GM19395 (cell line): ENCODE measurements at regions not wholly inside any gene's neighbourhood (a gene's known extent, or its start where the extent isn't known, plus 50 kb on each side); places are given as distances from the start of the nearest gene placed in this dataset.
A peak's percentile ranks its signal among the peaks of the same experiment; 100 is the strongest.
"Not testable (repeated sequence)": the region's sequence is repeated elsewhere in the genome, so short reads cannot be mapped to it uniquely, and the experiment has no call there.

Experiments
- ATAC-seq: cut with Tn5 transposase; IDR thresholded peaks from one replicate; pipeline ENCODE4 v1.9.1; 2021; ENCODE audit warnings: mild to moderate bottlenecking, moderate library complexity; ENCODE audit not compliant: unreplicated experiment

DNA sequence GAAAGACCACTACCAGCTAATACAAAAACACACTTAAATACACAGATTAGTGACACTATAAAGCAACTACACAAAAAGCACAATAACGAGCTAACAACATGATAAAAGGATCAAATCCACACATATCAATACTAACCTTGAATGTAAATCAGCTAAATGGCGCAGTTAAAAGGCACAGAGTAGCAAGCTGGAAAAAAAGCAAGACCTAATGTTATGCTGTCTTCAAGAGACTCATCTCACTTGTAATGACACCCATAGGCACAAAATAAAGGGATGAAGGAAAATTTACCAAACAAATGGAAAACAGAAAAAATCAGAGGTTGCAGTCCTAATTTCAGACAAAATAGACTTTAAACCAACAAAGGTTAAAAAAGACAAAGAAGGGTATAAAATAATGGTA lies 86.3 kb downstream of the NUS1 start:
- no peak for ATAC-seq

DNA sequence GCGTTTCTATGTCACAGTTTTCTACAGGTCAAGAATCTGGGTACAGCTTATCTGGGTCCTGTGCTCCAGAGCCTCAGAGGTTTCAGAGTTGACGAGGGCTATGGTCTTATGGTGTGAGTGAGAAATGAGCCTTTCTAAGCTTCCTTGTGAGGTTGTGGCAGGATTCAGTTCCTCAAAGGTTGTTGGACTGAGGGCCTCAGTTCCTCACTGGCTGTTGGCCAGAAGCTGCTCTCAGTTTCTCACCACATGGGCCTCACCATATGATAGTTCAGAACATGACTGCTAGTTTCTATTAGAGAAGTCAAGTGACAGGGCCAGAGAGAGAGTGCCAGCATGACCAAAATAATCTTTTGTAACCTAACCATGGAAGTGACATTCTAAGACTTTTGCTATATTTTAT lies 96.1 kb downstream of the NUS1 start:
- peak; percentile 98 for ATAC-seq

DNA sequence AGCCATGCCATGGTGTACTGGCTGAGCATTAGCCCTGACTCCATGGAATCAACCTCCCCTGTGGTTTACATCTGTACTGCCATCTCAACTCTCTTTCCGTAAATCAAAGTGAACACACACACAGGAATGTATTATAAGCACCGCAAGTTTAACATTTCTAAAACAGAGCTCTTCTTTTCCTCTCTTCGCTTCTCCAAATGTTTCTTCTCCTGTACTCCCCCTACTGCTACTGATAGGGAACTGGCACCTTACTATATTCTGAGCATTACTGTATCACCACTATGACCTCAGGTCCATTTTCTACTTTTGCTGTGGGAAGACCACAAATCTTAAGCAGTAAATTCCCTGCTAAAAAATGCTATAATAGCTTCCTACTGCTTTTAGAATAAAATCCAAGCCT lies 101.2 kb downstream of the NUS1 start:
- ATAC-seq = peak; percentile 41

DNA sequence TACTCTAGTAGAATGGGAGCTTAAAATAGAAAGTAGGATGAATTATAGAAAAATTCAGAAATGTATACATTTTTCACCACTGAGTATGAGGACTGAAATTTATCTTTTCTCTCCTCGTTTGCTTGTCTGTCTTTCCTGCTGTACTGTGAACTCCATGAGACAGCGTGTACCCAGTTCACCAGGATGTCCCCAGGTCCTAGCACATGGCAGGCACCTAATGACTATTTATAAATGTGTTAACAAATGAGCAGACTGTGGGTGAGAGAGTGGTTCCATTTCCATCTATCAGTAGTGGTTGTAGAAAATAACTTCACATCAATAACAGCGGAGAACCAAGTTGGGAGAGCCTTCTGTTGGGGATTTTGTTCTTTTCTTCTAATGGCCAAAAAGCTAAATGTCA lies 106.3 kb downstream of the NUS1 start:
- no peak for ATAC-seq

DNA sequence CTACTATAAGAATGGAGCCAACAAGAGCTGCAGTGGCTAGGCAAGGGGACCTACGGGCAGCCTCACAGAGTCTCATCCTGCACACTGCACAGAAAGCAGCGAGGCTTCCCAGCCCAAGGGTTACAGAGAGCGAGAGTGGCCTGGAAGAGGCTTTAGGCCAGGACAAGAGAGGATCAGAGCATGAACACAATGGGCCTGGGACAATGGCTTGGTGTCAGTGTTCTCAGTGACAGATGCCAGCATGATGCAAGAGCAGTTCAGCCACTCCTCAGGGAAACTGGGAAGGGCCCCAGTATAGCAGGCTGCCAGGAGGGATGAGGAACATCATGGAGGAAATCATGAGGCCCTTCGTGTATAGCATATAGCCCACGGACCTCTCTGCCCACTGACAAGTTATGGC lies 108.0 kb downstream of the NUS1 start:
- ATAC-seq = no peak

DNA sequence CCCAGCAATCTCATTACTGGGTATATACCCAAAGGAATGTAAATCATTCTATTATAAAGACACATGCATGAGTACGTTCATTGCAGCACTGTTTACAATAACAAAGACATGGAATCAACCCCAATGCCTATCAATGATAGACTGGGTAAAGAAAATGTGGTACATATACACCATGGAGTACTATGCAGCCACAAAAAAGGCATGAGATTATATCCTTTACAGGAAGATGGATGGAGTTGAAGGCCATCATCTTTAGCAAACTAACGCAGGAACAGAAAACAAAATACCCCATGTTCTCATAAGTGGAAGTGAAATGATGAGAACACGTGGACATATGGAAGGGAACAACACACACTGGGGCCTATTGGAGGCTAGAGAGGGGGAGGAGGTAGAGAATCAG lies 115.7 kb downstream of the NUS1 start:
- ATAC-seq = no peak

DNA sequence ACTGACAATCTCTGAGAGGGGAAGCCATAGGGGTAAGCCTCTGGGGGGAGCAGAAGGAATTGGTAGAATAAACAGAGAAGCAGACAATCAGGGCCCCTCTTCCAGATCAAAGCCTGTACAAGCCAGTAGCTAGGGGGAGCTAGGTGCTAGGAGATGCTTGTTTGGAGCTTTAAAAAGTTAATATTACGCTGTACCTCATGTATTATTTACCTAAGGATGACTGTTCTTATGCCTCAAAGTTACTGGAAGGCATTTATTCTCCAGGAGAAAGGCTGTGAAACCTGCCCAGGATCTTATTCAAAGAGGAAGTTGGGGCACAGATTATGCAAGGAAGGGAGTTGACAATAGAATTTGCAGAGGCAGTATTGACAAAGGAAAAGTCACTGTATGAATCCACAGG lies 111.8 kb upstream of the SLC35F1 start:
- no peak for ATAC-seq

DNA sequence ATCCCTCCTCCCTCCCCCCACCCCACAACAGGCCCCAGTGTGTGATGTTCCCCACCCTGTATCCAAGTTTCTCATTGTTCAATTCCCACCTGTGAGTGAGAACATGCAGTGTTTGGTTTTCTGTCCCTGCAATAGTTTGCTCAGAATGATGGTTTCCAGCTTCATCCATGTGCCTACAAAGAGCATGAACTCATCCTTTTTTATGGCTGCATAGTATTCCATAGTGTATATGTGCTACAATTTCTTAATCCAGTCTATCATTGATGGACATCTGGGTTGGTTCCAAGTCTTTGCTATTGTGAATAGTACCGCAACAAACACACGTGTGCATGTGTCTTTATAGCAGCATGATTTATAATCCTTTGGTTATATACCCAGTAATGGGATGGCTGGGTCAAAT lies 108.2 kb upstream of the SLC35F1 start:
- not testable (repeated sequence) for ATAC-seq

DNA sequence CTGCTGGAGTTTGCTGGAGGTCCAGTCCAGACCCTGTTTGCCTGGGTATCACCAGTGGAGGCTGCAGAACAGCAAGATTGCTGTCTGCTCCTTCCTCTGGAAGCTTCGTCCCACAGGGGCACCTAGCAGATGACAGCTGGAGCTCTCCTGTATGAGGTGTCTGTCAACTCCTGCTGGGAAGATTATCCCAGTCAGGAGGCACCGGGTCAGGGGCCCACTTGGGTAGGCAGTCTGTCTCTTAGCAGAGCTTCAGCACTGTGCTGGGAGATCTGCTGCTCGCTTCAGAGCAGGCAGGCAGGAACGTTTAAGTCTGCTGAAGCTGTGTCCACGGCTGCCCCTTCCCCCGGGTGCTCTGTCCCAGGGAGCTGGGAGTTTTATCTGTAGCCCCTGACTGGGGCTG lies 96.8 kb upstream of the SLC35F1 start:
- ATAC-seq = no peak

DNA sequence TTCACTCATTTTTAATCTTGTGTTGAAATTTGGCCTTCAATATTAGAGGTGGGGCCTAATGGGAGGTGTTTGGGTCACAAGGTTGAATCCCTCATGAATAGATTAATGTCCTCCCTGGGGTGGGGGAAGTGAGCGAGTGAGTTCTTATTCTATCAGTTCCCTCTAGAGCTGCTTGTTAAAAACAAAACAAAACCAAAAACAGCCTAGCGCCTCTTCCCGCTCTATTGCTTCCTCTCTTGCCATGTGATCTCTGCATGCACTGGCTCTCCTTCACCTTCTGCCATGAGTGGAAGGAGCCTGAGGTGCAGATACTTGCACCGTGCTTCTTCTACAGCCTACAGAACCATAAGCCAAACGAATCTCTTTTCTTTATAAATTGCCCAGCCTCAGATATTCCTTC lies 89.6 kb upstream of the SLC35F1 start:
- no peak for ATAC-seq

DNA sequence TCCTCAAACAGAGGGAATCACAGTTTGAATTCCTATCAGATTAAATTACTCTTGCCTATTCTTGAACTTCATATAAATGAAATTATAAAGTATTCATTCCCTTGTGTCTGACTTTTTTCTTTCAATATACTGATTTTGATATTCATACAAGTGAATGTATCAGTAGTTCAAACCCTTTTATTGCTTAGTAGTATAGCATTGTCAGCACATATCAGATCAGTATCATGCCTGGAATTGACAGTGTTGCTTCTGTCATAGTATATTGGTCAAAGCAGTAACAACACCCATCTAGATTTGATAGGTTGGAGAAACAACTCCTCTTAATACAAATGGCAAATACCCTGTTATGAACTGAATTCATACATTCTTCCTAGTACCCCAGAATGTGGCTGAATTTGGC lies 89.1 kb upstream of the SLC35F1 start:
- ATAC-seq = no peak

DNA sequence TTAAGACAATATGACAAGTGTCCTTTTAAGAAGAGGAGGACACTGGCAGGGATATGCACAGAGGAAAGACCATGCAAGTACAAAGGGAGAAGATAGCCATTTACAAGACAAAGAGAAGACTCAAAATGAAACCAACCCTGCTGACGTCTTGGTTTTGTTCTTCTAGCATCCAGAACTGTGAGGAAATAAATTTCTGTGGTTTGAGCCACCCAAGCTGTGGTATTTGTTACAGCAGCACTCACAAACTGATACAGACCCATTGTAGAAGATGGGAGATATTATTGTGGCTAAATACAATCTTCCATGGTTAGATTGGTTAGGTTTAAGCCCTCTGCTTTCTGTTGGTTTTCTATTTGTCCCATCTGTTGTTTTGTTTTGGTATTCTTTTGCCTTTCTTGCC lies 88.6 kb upstream of the SLC35F1 start:
- ATAC-seq = no peak

DNA sequence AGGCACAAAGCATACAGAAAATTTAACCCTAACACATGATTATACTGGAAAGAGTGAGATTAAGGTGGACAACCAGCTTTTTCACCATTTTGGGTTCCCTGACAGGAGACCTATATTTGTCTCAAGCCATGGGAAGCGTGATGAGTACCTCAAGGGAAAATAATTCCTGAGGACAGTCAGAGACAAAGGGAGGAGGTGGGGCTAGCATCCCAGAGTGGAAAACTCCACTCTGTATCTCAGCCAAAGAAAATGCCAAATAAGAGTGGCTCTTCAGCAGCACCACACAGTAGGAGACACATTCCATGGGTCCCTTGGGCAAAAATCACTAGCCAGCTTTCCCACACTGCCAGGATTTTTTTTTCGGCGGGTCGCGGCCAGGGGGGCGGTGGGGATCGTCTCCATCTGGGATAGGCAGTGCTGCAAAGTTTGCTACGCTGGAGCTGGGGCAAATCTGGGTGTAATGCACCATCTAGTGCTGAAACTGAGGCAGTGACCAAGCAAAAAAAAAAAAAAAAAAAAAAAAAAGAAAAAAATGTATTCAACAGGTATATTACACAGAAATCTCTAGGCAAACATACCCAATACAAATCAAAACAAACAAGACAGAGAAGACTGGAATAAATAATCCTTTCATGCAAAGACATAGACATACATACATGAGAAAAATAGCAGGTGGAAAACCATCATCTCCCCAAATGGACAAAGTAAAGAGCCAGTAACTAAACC lies 77.3 kb upstream of the SLC35F1 start:
- ATAC-seq = peak; percentile 61

DNA sequence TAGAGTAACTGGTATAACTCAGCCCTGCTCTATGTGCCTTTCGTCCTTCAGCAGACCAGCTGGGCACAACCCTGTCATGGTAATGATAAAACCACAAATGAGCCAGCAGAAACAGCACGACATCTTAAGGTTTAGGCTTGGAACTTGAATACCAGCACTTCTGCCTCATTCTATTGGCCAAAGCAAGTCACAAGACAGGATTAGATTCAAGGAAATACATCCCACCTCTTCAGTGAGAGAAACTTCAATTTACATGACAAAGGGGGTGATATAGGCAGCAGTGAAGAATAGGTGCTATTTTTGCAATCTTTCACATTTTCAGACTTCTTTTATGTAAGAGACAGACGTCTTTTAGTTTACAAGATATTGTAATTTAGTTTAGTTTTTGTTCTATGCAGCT lies 69.8 kb upstream of the SLC35F1 start:
- no peak for ATAC-seq

DNA sequence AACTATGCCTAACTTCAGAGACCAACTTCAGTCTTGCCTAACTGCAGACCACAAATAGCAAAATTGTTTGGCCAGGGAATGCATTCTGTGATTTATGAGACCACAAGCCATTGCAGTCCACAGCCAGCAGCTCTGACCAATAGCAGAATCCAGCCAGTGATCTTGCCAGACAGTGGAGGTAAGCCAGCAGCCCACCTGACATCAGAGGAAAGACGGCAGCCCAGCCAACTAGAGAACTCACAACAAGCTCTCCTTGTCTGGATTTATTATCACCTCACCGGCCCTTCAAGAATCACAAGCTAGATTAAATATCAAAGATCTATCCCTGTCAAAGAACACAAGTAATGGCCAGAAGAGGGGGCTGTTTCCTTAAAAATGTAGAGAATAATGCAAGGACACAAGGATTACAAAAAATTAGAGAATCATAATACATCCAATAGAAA lies 66.5 kb upstream of the SLC35F1 start:
- ATAC-seq = no peak

DNA sequence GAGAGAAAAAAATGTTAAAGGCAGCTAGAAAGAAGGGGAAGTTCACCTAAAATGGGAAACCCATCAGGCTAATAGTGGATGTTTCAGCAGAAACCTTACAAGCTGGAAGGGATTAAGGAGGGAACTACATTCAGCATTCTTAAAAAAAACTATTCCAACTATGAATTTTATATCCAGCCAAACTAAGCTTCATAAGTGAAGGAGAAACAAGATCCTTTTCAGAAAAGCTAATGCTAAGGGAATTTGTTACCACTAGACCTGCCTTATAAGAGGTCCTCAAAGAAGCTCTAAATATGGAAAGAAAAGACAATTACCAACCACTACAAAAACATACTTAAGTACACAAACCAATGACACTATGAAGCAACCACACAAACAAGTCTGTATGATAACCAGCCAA lies 59.2 kb upstream of the SLC35F1 start:
- no peak for ATAC-seq

DNA sequence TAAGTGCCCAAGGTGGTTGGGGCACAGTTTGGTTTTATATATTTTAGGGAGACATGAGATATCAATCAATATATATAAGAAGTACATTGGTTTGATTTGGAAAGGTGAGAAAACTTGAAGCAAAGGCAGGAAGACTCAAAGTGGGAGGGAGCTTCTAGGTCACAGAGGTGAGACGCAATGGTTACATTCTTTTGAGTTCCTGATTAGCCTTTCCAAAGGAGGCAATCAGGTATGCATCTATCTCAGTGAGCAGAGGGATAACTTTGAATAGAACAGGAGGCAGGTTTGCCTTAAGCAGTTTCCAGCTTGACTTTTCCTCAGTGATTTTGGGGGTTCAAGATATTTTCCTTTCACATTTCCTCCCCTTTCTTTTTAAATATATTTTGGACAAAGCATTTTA lies 58.0 kb upstream of the SLC35F1 start:
- no peak for ATAC-seq
